BLaER1 (cell line): ENCODE measurements at regions not wholly inside any gene's neighbourhood (a gene's known extent, or its start where the extent isn't known, plus 50 kb on each side); places are given as distances from the start of the nearest gene placed in this dataset.

ENCODE experiments used
- H3K27ac ChIP-seq: shearing (Covaris generic); formaldehyde crosslinking; 2 replicates; pipeline ENCODE4 v1.8.1; 2022
- H3K27me3 ChIP-seq: shearing (Covaris generic); formaldehyde crosslinking; 2 replicates; pipeline ENCODE4 v1.8.1; 2022
- H3K36me3 ChIP-seq: shearing (Covaris generic); formaldehyde crosslinking; 2 replicates; pipeline ENCODE4 v1.8.1; 2022
- H3K4me1 ChIP-seq: shearing (Covaris generic); formaldehyde crosslinking; 2 replicates; pipeline ENCODE4 v1.8.1; 2022
- H3K4me2 ChIP-seq: shearing (Covaris generic); formaldehyde crosslinking; 2 replicates; pipeline ENCODE4 v1.8.1; 2022
- H3K4me3 ChIP-seq: shearing (Covaris generic); formaldehyde crosslinking; 2 replicates; pipeline ENCODE4 v1.8.1; 2022
- H3K9ac ChIP-seq: shearing (Covaris generic); formaldehyde crosslinking; 2 replicates; pipeline ENCODE4 v1.8.1; 2022
- H3K9me3 ChIP-seq: shearing (Covaris generic); formaldehyde crosslinking; 2 replicates; pipeline ENCODE4 v1.8.1; 2022
- H4K20me1 ChIP-seq: shearing (Covaris generic); formaldehyde crosslinking; 2 replicates; pipeline ENCODE4 v1.8.1; 2022
- Cebpa-rat ChIP-seq: shearing (Covaris generic); IDR thresholded peaks from 2 replicates; pipeline ENCODE4 v1.8.1; 2022

DNA sequence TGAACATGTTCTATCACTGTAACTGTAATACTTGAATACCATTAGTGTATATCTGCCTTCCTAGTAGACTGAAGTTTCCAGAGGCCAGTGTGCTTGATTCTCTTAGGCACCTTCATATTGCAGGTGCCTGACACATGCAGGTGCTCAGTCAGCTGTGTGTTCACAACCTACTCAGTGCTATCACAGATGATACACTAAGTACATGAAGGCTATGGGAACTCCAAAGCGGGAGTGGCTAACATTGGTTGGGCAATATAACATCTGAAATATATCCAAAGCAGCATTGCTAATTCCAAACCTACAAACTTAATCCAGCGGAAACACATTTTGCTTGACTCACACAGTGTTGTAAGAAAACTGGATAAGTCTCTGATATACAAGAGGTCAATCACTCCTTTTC is 539.3 kb upstream of the ISX start:
- no peaks in the 10 kb centered on the region for H4K20me1 ChIP-seq
- H3K9ac ChIP-seq = no peak overlapping the region
- H3K27me3 ChIP-seq = no peaks in the 10 kb centered on the region
- TF ChIP-seq Cebpa-rat = no peak
- H3K4me2 ChIP-seq = no peak overlapping the region
- H3K36me3 ChIP-seq = no peaks in the 10 kb centered on the region
- H3K27ac ChIP-seq = no peak overlapping the region
- no peaks in the 10 kb centered on the region for H3K9me3 ChIP-seq
- H3K4me1 ChIP-seq = no peaks in the 10 kb centered on the region
- no peak overlapping the region for H3K4me3 ChIP-seq

DNA sequence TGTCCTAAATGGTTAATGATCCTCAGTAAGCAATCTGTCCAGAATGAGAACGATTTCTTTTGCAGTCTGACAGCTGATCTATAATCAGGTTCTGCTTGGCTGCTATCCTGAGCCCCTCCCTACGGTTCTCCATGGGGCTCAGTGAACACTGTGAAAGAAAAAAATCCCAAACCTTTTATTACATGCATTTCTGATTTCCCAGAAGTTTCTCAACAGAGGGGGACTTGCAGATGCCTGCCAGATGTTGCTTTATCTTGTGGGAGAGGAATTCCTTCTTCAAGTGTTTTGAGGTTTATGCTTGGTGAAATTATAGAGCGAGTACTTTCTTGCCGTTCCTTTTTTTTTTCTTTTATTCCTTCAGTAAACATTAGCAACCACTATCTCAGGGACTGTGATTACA is 531.9 kb upstream of the ISX start:
- Histone ChIP-seq H3K9me3 (no peaks in the 10 kb centered on the region), H4K20me1 (no peaks in the 10 kb centered on the region), H3K4me1 (no peaks in the 10 kb centered on the region), H3K27me3 (no peaks in the 10 kb centered on the region), H3K9ac (no peak overlapping the region), H3K27ac (no peak overlapping the region), H3K4me3 (no peak overlapping the region), H3K4me2 (no peak overlapping the region), H3K36me3 (no peaks in the 10 kb centered on the region)
- no peak for TF ChIP-seq Cebpa-rat

DNA sequence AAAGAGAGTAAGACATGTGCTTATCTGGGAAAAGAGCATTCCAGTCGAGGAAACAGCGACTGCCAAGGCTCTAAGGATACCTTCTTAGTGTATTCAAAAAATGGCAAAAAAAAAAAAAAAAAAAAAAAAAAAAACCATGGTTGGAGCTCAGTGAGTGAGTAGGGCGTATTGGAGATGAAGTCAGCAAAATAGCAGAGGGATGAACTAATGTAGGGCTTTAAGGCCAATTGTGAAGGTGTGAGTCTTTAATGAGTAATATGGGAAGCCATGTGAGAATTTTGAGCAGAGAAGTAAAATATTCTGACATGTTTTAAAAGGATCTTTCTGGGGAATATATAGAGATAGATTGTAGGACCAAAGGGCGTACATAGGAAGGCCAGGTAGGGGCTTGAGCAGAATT is 498.6 kb upstream of the ISX start:
- Histone ChIP-seq H3K4me3 (no peak overlapping the region), H3K9me3 (no peaks in the 10 kb centered on the region), H3K4me1 (no peaks in the 10 kb centered on the region), H3K9ac (no peak overlapping the region), H3K36me3 (no peaks in the 10 kb centered on the region), H3K4me2 (no peak overlapping the region), H4K20me1 (no peaks in the 10 kb centered on the region), H3K27ac (no peak overlapping the region), H3K27me3 (no peaks in the 10 kb centered on the region)
- TF ChIP-seq Cebpa-rat = no peak

DNA sequence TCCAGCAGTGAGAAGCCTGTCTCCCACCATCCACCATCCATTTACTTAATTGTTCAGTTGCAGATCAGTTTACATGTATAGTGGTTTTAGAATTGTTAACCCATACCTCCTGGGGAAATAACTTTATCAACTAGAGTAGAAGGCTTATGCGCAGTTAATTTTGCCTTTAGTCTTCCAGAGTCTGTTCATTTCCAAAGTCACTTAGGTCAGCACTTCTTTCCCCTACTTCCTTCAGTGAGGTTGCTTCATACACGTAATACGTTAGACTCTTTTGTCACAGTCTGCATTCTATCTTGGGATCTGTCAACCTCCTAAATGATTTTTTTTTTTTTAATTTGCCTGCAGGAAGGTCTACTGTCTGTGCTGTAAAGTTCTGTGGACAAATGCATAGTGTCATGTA is 495.6 kb upstream of the ISX start:
- no peaks in the 10 kb centered on the region for H3K36me3 ChIP-seq
- no peak for TF ChIP-seq Cebpa-rat
- H3K27me3 ChIP-seq = no peaks in the 10 kb centered on the region
- no peaks in the 10 kb centered on the region; the same call in none of the 2 replicates for H3K9me3 ChIP-seq
- H3K4me1 ChIP-seq = no peaks in the 10 kb centered on the region
- no peak overlapping the region for H3K4me2 ChIP-seq
- H3K4me3 ChIP-seq = no peak overlapping the region
- H4K20me1 ChIP-seq = no peaks in the 10 kb centered on the region
- H3K27ac ChIP-seq = no peak overlapping the region
- no peak overlapping the region for H3K9ac ChIP-seq

DNA sequence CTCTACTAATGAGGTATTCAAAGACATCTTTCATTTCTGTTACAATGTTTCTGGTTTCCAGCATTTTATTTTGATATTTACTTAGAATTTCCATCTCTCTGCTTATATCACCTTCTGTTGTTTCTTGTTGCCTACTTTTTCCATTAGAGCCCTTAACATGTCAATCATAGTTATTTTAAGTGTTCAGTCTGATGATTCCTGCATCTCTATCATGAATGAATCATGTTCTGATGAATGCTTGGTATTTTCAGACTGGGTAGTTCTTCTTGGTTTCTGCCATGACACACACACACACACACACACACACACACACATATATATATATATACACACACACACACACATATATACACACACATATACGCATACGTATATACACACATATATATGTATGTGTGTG is 486.4 kb upstream of the ISX start:
- TF ChIP-seq Cebpa-rat = no peak
- Histone ChIP-seq H3K27me3 (no peaks in the 10 kb centered on the region), H3K4me1 (no peaks in the 10 kb centered on the region), H3K4me3 (no peak overlapping the region), H3K27ac (no peak overlapping the region), H3K9me3 (no peaks in the 10 kb centered on the region; the same call in none of the 2 replicates), H3K4me2 (no peak overlapping the region), H3K9ac (no peak overlapping the region), H3K36me3 (no peaks in the 10 kb centered on the region), H4K20me1 (no peaks in the 10 kb centered on the region)

DNA sequence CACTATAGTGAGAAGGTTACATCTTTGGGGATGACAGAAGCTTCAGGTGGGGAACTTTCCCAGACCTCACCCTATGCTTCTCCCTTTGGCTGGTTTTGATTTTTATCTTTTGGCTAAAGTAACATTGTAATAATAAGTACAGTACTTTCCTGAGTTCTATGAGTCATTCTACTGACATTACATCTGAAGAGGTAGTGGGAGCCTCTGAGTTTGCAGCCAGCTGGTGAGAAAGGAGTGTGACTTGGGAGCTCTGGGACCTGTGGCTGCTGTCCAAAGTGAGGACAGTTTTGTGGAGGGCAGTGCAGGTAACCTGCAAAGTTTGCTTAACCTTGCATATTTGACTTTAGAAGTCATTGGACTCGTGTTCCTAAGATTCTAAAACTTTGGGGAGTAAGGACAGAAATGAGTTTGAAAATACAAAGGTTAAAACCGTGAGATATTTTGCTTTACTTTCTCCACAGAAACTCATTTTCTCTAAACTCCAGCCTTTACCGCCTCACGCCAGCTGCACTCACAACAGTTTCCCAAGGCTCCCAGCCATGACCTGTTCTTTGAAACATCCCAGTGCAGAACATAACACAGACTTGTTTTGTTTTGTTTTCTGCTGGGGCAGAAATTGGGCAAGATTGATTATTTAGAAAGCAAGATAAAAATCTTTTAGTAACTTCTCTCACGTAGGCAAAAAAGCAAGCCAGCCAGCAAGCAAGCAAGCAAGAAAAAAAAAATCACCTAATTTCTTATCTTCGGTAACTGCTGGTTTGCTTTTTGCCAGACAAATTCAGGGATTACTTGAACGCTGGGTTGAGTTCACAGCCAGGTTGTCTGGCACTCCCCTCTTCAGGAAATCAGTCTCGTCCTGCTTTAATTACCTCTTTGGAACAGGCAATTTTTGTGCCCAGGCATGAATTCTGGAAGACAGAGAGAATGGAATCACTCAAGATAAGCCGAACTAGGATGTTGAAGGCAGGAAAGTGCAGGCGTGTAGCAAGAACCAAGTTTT is 478.3 kb upstream of the ISX start:
- Histone ChIP-seq H3K4me1 (no peaks in the 10 kb centered on the region), H3K9ac (no peak overlapping the region), H3K9me3 (no peaks in the 10 kb centered on the region), H3K27ac (no peak overlapping the region), H3K27me3 (no peaks in the 10 kb centered on the region), H3K4me2 (no peak overlapping the region), H4K20me1 (no peaks in the 10 kb centered on the region), H3K4me3 (no peak overlapping the region), H3K36me3 (no peaks in the 10 kb centered on the region)
- no peak for TF ChIP-seq Cebpa-rat

DNA sequence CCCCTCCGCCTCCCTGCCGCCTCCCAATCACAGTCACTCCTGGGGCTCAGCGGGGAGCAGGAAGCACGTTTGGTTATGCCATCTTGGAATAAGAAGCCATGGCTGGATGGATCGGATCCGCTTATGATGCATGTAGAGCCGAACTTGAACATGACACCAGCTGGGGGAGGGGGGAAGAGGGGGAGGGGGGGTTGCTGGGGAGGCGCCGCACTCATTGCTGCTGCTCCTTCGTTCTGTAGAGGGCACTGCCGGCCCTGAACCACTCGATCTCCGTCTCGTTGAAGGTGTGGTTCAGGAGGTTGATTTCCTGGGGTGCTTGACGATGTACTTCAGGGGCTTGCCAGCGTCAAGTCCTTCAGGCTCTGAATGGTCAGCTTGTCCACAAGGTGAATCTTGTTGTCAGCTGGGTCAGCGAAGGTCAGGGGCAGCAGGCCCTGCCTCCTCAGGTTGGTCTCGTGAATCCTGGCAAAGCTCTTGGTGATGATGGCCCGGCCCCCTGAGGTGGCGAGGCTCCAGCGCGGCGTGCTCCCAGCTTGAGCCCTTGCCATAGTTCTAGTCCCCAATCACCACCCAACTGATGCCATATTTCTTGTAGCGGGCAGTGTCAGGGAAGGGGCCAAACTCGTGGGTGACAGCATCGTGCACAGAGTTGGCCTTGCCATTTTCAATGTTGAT is 476.9 kb upstream of the ISX start:
- no peaks in the 10 kb centered on the region for H3K36me3 ChIP-seq
- no peak overlapping the region for H3K4me2 ChIP-seq
- H3K9me3 ChIP-seq = no peaks in the 10 kb centered on the region
- H3K9ac ChIP-seq = no peak overlapping the region
- H4K20me1 ChIP-seq = no peaks in the 10 kb centered on the region
- H3K4me1 ChIP-seq = no peaks in the 10 kb centered on the region
- no peak overlapping the region for H3K4me3 ChIP-seq
- TF ChIP-seq Cebpa-rat = no peak
- no peaks in the 10 kb centered on the region for H3K27me3 ChIP-seq
- no peak overlapping the region for H3K27ac ChIP-seq

DNA sequence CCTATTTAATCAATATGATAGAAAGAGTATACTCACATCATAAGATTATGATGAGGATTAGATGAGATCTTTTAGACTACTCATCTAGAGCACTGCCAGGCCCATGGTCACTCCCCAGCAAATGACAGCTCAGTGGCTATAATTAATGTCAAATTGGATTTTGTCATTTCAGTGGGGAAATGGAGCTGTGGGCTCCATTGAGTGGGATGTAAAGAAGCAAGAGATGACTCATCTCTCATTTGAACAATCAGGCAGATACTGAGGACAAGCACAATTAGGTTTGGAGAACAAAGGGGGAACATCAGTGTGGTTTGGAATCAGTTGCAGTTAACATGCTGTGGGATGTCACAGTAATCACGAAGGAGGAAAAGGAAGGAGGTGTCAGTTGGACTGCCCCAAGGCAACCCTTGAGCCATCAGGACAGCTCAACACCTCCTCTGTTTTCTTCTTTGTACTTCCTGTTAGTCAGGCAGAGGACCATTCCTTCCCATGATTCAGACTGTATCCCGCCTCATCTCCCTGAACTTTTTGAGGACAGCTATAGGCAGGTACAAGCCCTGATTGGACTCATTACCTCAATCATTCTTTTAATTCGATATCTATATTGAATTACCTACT is 473.7 kb upstream of the ISX start:
- Histone ChIP-seq H4K20me1 (no peaks in the 10 kb centered on the region), H3K27ac (no peak overlapping the region), H3K36me3 (no peaks in the 10 kb centered on the region), H3K9ac (no peak overlapping the region), H3K4me2 (no peak overlapping the region), H3K9me3 (no peaks in the 10 kb centered on the region), H3K27me3 (no peaks in the 10 kb centered on the region), H3K4me1 (no peaks in the 10 kb centered on the region), H3K4me3 (no peak overlapping the region)
- TF ChIP-seq Cebpa-rat = no peak

DNA sequence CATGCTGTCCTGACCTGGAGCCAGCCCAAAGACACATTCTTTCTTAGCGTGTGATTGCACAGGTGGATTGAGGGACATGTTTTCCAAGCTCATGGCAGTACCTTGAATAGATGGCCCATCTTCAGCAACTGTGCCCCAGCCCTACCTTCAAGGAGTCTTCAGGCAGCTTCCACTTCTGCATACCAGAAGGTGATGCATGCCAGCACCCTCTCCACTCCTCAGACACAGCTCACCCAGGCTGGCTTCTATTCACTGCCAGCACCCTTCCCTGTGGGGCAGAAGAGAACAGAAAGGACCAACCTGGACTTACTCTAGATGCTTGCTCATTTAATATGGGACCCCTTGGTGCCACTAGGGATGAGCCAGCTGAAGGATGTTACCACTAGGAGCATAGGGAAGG is 466.4 kb upstream of the ISX start:
- H3K27ac ChIP-seq = no peak overlapping the region
- H3K9ac ChIP-seq = no peak overlapping the region
- H3K4me1 ChIP-seq = no peaks in the 10 kb centered on the region
- no peaks in the 10 kb centered on the region for H4K20me1 ChIP-seq
- H3K27me3 ChIP-seq = no peaks in the 10 kb centered on the region
- no peaks in the 10 kb centered on the region for H3K36me3 ChIP-seq
- H3K4me3 ChIP-seq = no peak overlapping the region
- no peaks in the 10 kb centered on the region for H3K9me3 ChIP-seq
- no peak overlapping the region for H3K4me2 ChIP-seq
- TF ChIP-seq Cebpa-rat = no peak

DNA sequence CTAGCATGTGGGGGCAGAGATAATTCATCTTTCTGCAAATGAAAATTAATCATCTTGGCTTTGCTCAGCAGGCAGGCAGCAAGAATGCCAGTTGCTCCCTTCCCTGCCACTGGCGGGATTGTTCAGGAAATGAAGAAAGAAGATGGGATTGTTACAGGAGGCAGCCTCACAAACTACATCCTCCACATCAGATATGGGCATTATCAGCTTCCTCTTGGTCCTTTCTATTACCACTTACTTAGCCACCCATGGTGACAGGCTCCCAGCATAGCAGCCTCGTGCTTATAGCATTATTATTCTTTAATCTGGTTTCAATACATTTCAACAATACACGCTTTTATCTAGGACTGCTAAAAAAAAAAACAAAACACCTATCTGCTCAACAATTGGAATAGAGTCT is 461.6 kb upstream of the ISX start:
- Histone ChIP-seq H3K27me3 (no peaks in the 10 kb centered on the region), H4K20me1 (no peaks in the 10 kb centered on the region), H3K4me3 (no peak overlapping the region), H3K9me3 (no peaks in the 10 kb centered on the region), H3K4me1 (no peaks in the 10 kb centered on the region), H3K27ac (no peak overlapping the region), H3K36me3 (no peaks in the 10 kb centered on the region), H3K4me2 (no peak overlapping the region), H3K9ac (no peak overlapping the region)
- TF ChIP-seq Cebpa-rat = no peak
